Testis (tissue), 2 donors: ENCODE measurements at regions not wholly inside any gene's neighbourhood (a gene's known extent, or its start where the extent isn't known, plus 50 kb on each side); places are given as distances from the start of the nearest gene placed in this dataset.

Experiments used
- DNase-seq: peaks from one replicate; pipeline ENCODE4 v3.0.0-alpha.2; 2019
- H3K27ac ChIP-seq, 2 donors: fragments of 200-600 bp; sonication (generic); one replicate each; pipeline ENCODE4 v1.5.1; 2019
- H3K27me3 ChIP-seq: fragments of 200-600 bp; sonication (generic); one replicate; pipeline ENCODE4 v1.5.1; 2019
- H3K36me3 ChIP-seq: fragments of 200-600 bp; sonication (generic); one replicate; pipeline ENCODE4 v1.5.1; 2017; ENCODE audit warnings: low read depth; ENCODE audit errors: missing control alignments
- H3K4me1 ChIP-seq: fragments of 200-600 bp; sonication (generic); one replicate; pipeline ENCODE4 v1.5.1; 2019
- H3K4me3 ChIP-seq, 2 donors: fragments of 200-600 bp; sonication (generic); one replicate each; pipeline ENCODE4 v1.5.1; 2017 to 2019
- H3K9me3 ChIP-seq: fragments of 200-600 bp; sonication (generic); one replicate; pipeline ENCODE4 v1.5.1; 2017
- CTCF ChIP-seq, 3 experiments: fragments of 450-650 bp in 2 of 3; fragments of 200-600 bp in 1 of 3; sonication (generic) in 1 of 3; IDR thresholded peaks; one replicate each; pipeline ENCODE4 v1.5.1; 2016 to 2019; ENCODE audit warnings: antibody characterized with exemption in 3 of 3, mild to moderate bottlenecking in 2 of 3, moderate library complexity in 1 of 3
- POLR2A ChIP-seq: fragments of 450-650 bp; IDR thresholded peaks from one replicate; pipeline ENCODE4 v1.6.1; 2017; ENCODE audit warnings: antibody characterized with exemption, mild to moderate bottlenecking, moderate library complexity
- WGBS, 2 donors: methylation state at CpG; one replicate each; pipeline ENCODE4 v1.1.5; 2018; 5-methylcytosine and 5-hydroxymethylcytosine counted together
- intact Hi-C: fragments of 100-400 bp; cut with DNase I; formaldehyde crosslinking; loops from one replicate; pipeline ENCODE4 v1.15.1; 2023; ENCODE audit warnings: low total_unique reads

- no peaks in the 10 kb centered on the region for H3K4me1 ChIP-seq
- no peaks in the 10 kb centered on the region for H3K9me3 ChIP-seq
- intact Hi-C loops: no loop called here
- no peaks in the 10 kb centered on the region for H3K36me3 ChIP-seq
- no peak for TF ChIP-seq POLR2A
- TF ChIP-seq CTCF (IDR thresholded peaks at IDR 0.05): no peak
- no peak for DNase-seq
- H3K4me3 ChIP-seq: no peak overlapping the region
- no peaks in the 10 kb centered on the region for H3K27me3 ChIP-seq
- WGBS, 2 donors: 69 to 71% methylated on average over 4 of the region's 4 CpGs
- no peak overlapping the region for H3K27ac ChIP-seq
Measured at GRCh38 chr1:229869687-229870086, 197.4 kb upstream of the GALNT2 start.

DNA sequence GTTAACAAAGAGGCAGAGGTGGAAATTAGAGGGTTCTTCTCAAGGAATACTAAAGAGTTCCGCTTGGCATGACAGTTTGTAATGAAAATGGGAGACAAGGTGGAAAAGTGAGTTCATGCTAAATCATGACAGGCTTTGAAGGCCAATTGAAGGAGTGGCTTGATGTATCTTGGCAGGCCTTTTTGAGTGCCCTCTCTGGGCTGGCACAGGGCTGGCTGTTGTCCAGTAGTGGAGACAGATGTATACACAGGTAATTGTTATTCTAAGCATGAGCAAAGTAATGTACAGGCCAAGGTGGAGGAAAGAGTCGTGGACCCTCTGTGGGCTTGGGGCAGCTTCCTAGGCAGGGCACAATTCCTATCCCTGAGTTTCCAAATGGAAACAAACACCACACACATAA, 196.7 kb upstream of the GALNT2 start:
- H3K4me1 ChIP-seq: no peaks in the 10 kb centered on the region
- H3K9me3 ChIP-seq: no peaks in the 10 kb centered on the region
- WGBS, 2 donors: 89 to 94% methylated on average over 2 of the region's 2 CpGs
- no peak overlapping the region for H3K27ac ChIP-seq
- TF ChIP-seq POLR2A: no peak
- TF ChIP-seq CTCF (IDR thresholded peaks at IDR 0.05): no peak
- H3K36me3 ChIP-seq: no peaks in the 10 kb centered on the region
- intact Hi-C loops: no loop called here
- no peak overlapping the region for H3K4me3 ChIP-seq
- no peak for DNase-seq
- no peaks in the 10 kb centered on the region for H3K27me3 ChIP-seq

- TF ChIP-seq POLR2A: no peak
- TF ChIP-seq CTCF (IDR thresholded peaks at IDR 0.05): no peak
- Histone ChIP-seq H3K27ac (no peak overlapping the region), H3K27me3 (no peaks in the 10 kb centered on the region), H3K4me3 (no peak overlapping the region), H3K36me3 (no peaks in the 10 kb centered on the region), H3K4me1 (no peaks in the 10 kb centered on the region), H3K9me3 (no peaks in the 10 kb centered on the region)
- 91 to 93% methylated on average over 6 to 9 of the region's 9 CpGs for WGBS, 2 donors
- DNase-seq: no peak
- intact Hi-C loops: no loop called here
Measured at GRCh38 chr1:229871078-229871676, 195.9 kb upstream of the GALNT2 start.

DNA sequence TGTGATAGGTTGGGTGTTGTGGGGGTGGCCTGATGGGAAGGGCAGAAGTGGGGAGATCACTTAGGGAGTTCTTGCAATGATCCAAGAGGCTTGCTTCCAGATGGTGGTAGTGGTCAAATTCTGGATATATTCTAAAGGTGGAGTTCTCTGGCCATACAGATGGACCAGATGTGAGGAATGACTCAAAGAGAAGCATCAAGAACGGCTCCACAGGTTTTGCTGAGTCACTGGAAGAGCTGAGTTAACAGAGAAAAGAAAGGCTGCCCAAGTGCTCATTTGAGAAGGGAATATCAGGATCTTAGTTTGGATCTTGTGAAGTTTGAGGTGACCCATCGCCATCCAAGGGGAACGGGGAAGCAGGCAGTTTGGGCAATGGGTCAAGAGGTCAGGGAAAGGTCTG, 192.9 kb upstream of the GALNT2 start:
- no peaks in the 10 kb centered on the region for H3K9me3 ChIP-seq
- WGBS, 2 donors: 85 to 92% methylated on average over 3 of the region's 3 CpGs
- no peak overlapping the region for H3K4me3 ChIP-seq
- no peak for TF ChIP-seq POLR2A
- no peak for TF ChIP-seq CTCF (IDR thresholded peaks at IDR 0.05)
- no peaks in the 10 kb centered on the region for H3K36me3 ChIP-seq
- H3K27ac ChIP-seq: no peak overlapping the region
- no peak for DNase-seq
- H3K27me3 ChIP-seq: no peaks in the 10 kb centered on the region
- H3K4me1 ChIP-seq: no peaks in the 10 kb centered on the region
- intact Hi-C loops: no loop called here

DNA sequence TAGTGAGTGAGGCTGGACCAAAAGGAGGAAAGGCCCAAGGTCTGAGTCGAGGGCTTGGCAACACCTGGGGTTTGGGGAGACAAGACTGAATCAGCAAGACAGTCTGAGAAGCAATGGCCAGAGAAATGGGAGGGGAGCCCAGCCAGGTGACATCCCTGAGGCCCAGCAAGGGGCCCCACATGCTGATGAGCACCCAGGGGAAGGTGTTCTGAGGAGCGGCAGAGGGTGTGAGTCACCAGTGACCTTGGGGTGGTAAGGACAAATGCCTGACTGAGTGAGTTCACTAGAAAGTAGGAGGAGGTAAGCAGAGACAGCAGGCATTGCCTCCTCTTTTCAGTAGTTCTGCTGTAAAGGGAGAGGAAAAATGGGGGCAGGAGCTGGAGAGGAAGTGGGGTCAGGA, 192.4 kb upstream of the GALNT2 start:
- no peaks in the 10 kb centered on the region for H3K27me3 ChIP-seq
- DNase-seq: no peak
- TF ChIP-seq CTCF (IDR thresholded peaks at IDR 0.05) (no peak), POLR2A (no peak)
- no peaks in the 10 kb centered on the region for H3K9me3 ChIP-seq
- H3K4me3 ChIP-seq: no peak overlapping the region
- no peak overlapping the region for H3K27ac ChIP-seq
- 69 to 80% methylated on average over 2 of the region's 2 CpGs for WGBS, 2 donors
- intact Hi-C loops: no loop called here
- H3K36me3 ChIP-seq: no peaks in the 10 kb centered on the region
- H3K4me1 ChIP-seq: no peaks in the 10 kb centered on the region
